Ascending aorta (tissue), 2 donors: ENCODE measurements at regions not wholly inside any gene's neighbourhood (a gene's known extent, or its start where the extent isn't known, plus 50 kb on each side); places are given as distances from the start of the nearest gene placed in this dataset.
"Not testable (repeated sequence)": the region's sequence is repeated elsewhere in the genome, so short reads cannot be mapped to it uniquely, and the experiment has no call there.

Experiments
- DNase-seq, 2 donors: peaks; one replicate each; pipeline ENCODE4 v3.0.0-alpha.2; 2019; ENCODE audit warnings: low spot score in 2 of 2
- H3K27ac ChIP-seq, 2 donors: fragments of 200-600 bp; sonication (generic); one replicate each; pipeline ENCODE4 v1.5.1; 2016 to 2017; ENCODE audit warnings: mild to moderate bottlenecking in 1 of 2
- H3K27me3 ChIP-seq: fragments of 200-600 bp; sonication (generic); one replicate; pipeline ENCODE4 v1.5.1; 2017
- H3K36me3 ChIP-seq, 2 donors: fragments of 200-600 bp; sonication (generic); one replicate each; pipeline ENCODE4 v1.5.1; 2016
- H3K4me1 ChIP-seq, 2 donors: fragments of 200-600 bp; sonication (generic); one replicate each; pipeline ENCODE4 v1.5.1; 2016 to 2017; ENCODE audit warnings: mild to moderate bottlenecking in 1 of 2
- H3K4me3 ChIP-seq, 2 donors: fragments of 200-600 bp; sonication (generic); one replicate each; pipeline ENCODE4 v1.5.1; 2016 to 2017; ENCODE audit warnings: mild to moderate bottlenecking in 1 of 2
- H3K9me3 ChIP-seq, 2 donors: fragments of 200-600 bp; sonication (generic); one replicate each; pipeline ENCODE4 v1.5.1; 2016
- intact Hi-C: fragments of 100-400 bp; cut with DNase I; formaldehyde crosslinking; loops from one replicate; pipeline ENCODE4 v1.15.1; 2023
- TF ChIP-seq, protein P1 (sequence below), 3 experiments: fragments of 200-600 bp in 2 of 3; fragments of 450-650 bp in 1 of 3; sonication (generic) in 2 of 3; IDR thresholded peaks; one replicate each; pipeline ENCODE4 v1.5.1; 2016 to 2019; ENCODE audit warnings: antibody characterized with exemption in 3 of 3, mild to moderate bottlenecking in 1 of 3, moderate library complexity in 1 of 3

DNA sequence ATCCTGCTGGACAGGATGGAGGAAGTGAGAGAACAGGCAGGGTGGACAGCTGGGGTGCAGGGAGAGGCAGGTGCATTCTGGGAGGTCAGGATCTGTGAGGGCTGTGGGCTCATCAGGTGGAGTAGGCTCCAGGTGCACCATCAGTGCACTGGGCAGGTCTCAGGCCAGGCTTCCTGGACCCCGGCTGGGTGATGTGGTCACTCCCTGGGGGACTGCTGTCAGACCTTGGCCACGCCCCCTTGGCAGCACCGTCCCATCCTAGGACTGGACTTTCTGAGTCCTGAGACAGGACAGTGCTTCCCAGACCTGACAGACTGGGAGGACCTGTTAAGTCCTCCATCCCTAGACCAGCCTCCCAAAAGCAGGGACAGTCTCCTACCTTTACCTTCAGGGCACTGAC lies 626.7 kb upstream of the DEFB115 start:
- intact Hi-C loops = no loop called here

DNA sequence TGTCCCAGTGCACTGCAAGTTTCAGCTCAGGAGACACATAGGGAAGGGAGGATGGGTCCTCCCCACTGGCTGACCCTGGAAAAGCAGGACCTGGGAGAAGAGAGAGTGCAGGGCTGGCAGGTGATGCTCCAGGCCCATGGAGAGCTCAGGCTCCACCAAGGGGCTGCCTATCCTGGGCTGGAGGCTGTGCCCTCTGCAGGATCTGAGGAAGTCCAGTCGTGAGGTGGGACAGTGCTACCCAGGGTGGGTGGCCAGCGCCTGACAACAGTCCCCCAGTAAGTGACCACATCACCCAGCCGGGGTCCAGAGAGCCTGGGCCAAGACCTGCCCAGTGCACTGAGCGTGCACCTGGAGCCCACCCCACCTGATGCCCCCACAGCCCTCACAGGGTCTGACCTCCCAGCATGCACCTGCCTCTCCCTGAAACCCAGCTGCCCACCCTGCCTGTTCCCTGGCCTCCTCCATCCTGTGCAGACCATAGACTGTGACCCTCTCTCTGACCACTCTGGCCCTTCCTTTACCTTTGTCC lies 626.1 kb upstream of the DEFB115 start:
- H3K9me3 ChIP-seq, H3K4me1 ChIP-seq, H3K27ac ChIP-seq, H3K36me3 ChIP-seq, H3K4me3 ChIP-seq, intact Hi-C loops, DNase-seq, H3K27me3 ChIP-seq: not testable (repeated sequence)

More for the DNA sequence above, 626.7 kb upstream of the DEFB115 start:
- H3K27ac ChIP-seq = no peak overlapping the region
- no peaks in the 10 kb centered on the region for H3K27me3 ChIP-seq
- no peaks in the 10 kb centered on the region for H3K4me1 ChIP-seq
- TF ChIP-seq, protein P1, sequence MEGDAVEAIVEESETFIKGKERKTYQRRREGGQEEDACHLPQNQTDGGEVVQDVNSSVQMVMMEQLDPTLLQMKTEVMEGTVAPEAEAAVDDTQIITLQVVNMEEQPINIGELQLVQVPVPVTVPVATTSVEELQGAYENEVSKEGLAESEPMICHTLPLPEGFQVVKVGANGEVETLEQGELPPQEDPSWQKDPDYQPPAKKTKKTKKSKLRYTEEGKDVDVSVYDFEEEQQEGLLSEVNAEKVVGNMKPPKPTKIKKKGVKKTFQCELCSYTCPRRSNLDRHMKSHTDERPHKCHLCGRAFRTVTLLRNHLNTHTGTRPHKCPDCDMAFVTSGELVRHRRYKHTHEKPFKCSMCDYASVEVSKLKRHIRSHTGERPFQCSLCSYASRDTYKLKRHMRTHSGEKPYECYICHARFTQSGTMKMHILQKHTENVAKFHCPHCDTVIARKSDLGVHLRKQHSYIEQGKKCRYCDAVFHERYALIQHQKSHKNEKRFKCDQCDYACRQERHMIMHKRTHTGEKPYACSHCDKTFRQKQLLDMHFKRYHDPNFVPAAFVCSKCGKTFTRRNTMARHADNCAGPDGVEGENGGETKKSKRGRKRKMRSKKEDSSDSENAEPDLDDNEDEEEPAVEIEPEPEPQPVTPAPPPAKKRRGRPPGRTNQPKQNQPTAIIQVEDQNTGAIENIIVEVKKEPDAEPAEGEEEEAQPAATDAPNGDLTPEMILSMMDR (IDR thresholded peaks at IDR 0.05) = no peak
- H3K4me3 ChIP-seq = no peak overlapping the region
- no peaks in the 10 kb centered on the region for H3K36me3 ChIP-seq
- no peak for DNase-seq
- no peaks in the 10 kb centered on the region for H3K9me3 ChIP-seq

- H3K4me1 ChIP-seq, H3K9me3 ChIP-seq, intact Hi-C loops, DNase-seq, H3K27ac ChIP-seq, H3K4me3 ChIP-seq, H3K27me3 ChIP-seq, H3K36me3 ChIP-seq: not testable (repeated sequence)
These were observed 624.7 kb upstream of the DEFB115 start for GRCh38 chr20:30632773-30633172.

DNA sequence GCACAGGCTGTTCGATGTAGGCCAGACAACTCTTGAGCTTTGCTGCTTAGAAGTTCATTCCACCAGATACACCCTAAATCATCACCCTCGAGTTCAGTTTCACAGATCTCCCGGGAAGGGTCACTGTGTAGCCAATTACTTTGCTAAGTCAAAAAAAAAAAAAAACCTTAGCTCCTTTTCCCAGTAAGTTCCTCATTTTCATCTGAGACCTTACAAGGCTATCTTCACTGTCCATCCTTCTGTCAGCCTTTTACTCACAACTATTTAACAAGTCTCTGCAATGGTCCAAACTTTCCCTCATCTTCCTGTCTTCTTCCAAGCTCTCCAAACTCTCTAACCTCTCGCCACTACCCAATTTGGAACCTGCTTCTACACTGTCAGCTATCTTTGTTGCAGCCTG lies 615.9 kb upstream of the DEFB115 start:
- H3K4me1 ChIP-seq, DNase-seq, H3K9me3 ChIP-seq, H3K27me3 ChIP-seq, H3K27ac ChIP-seq, intact Hi-C loops, H3K36me3 ChIP-seq, H3K4me3 ChIP-seq: not testable (repeated sequence)

- H3K4me1 ChIP-seq, H3K9me3 ChIP-seq, H3K27ac ChIP-seq, intact Hi-C loops, H3K36me3 ChIP-seq, DNase-seq, H3K4me3 ChIP-seq, H3K27me3 ChIP-seq: not testable (repeated sequence)
These were observed 596.5 kb upstream of the DEFB115 start for GRCh38 chr20:30660982-30661381.

GRCh38 chr20:30668418-30668817 lies 589.0 kb upstream of the DEFB115 start:
- H3K9me3 ChIP-seq, DNase-seq, H3K27me3 ChIP-seq, H3K27ac ChIP-seq, intact Hi-C loops, H3K4me3 ChIP-seq, H3K4me1 ChIP-seq, H3K36me3 ChIP-seq: not testable (repeated sequence)

DNA sequence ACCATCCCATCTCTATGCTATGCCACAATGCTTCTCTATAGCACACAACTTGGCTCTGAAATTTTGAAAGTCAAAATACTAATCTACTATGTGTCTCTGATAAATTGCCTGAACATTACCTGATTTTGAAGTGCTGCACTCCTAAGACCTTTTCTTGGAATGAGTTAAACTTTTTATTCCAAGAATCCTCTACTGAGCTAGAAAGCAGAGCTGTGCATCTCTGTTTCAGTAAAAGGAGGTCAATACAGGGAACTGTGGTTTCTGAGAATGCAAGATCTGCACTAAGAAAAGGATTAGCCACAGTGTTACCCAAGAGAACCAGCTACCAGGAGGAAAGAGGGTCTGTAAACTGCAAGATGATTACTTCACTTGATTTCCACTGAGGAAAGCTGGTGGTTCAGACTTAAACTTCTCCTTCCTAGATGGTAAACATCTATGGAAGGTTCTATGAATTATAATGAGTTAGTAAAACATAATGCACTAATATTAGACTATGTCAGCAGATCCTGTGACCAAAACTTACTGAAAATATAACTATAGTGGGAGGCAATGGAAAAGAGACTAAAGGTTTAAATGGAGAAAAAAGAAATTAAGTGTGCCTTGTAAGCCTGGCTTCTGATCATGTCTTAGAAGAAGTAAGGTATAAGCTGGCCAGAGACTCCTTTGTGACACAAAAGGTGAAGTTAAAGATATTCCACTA lies 588.0 kb upstream of the DEFB115 start:
- DNase-seq, intact Hi-C loops, H3K36me3 ChIP-seq, H3K4me3 ChIP-seq, H3K27ac ChIP-seq, H3K27me3 ChIP-seq, H3K9me3 ChIP-seq, H3K4me1 ChIP-seq: not testable (repeated sequence)

DNA sequence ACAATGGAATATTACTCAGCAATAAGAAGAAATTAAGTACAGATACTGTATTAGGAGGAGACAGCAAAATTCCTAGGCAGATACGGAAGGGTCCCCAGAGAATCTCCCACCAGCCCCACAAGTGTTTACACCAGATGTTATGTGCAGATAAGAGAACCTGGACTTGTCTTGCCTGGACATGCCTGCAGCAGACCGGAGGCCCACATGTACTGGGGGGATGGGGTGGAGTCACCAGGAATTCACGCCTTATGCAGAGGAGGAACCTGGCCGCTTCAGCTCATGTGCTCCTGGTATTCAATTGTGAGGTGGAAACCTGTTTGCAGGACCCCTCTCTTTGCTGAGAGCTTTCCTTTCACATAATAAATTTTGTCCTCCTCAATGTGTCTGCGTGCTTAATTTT lies 586.3 kb upstream of the DEFB115 start:
- H3K36me3 ChIP-seq, H3K27me3 ChIP-seq, intact Hi-C loops, H3K4me1 ChIP-seq, H3K9me3 ChIP-seq, DNase-seq, H3K27ac ChIP-seq, H3K4me3 ChIP-seq: not testable (repeated sequence)

DNA sequence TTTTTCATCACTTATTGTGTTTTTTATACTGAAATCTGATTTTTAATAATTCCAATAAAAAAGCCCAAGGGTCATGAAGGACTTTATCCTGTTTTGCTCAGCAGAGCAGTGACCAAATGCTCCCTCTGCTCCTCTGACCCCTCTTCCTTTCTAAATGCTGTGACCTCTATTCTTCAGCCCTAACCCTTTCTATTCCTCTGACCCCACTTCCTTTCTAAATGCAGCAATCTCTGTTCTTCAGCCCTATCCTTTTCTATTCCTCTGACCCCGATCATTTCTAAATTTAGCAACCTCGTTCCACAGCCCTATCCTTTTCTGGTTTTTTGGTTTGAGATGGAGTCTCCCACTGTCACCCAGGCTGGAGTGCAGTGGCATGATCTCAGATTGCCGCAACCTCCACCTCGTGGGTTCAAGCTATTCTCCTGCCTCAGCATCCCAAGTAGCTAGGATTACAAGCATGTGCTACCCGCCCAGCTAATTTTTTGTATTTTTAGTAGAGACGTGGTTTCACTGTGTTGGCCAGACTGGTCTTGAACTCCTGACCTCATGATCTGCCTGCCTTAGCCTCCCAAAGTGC lies 581.4 kb upstream of the DEFB115 start:
- H3K27ac ChIP-seq, H3K4me1 ChIP-seq, H3K27me3 ChIP-seq, intact Hi-C loops, H3K4me3 ChIP-seq, H3K9me3 ChIP-seq, DNase-seq, H3K36me3 ChIP-seq: not testable (repeated sequence)

DNA sequence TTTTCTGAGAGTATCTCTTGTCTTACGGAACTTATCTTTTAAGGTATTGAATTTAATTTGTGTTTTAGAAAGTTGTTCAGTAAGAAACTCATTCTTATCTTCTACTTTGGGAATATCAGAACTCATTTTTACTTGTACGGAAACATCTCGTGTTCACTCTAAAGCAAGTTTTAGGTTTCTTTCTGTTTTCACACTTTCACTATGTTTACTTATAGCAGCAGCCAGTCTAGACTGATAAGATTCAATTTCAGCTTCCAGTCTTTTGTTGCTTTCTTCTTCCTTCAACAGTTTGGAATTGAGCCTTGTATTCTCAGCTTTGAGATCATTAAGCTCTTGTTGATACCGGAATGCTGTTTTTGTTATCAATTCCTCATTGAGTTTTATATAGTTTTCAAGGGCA lies 575.2 kb upstream of the DEFB115 start:
- H3K36me3 ChIP-seq, intact Hi-C loops, H3K27me3 ChIP-seq, H3K4me3 ChIP-seq, H3K4me1 ChIP-seq, DNase-seq, H3K9me3 ChIP-seq, H3K27ac ChIP-seq: not testable (repeated sequence)

DNA sequence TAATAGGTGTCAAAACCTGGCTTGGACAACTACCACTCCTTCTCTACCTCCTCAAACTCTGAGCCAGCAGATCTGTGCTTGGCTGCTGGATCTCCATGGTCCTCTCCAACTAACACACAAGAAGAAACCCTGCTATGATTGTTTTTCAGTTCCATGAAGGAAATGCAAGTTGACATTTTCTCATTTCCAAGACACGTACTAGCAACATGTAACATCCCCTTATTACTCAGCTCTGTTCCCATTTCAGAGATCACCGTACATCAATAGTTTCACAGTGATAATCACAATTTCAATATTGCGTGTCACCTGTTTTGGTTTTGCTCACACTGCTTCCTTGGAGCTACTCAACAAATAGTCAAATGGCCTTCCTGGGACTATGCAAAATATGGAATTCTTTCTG lies 544.6 kb upstream of the DEFB115 start:
- H3K4me1 ChIP-seq, intact Hi-C loops, H3K9me3 ChIP-seq, DNase-seq, H3K36me3 ChIP-seq, H3K27me3 ChIP-seq, H3K27ac ChIP-seq, H3K4me3 ChIP-seq: not testable (repeated sequence)

DNA sequence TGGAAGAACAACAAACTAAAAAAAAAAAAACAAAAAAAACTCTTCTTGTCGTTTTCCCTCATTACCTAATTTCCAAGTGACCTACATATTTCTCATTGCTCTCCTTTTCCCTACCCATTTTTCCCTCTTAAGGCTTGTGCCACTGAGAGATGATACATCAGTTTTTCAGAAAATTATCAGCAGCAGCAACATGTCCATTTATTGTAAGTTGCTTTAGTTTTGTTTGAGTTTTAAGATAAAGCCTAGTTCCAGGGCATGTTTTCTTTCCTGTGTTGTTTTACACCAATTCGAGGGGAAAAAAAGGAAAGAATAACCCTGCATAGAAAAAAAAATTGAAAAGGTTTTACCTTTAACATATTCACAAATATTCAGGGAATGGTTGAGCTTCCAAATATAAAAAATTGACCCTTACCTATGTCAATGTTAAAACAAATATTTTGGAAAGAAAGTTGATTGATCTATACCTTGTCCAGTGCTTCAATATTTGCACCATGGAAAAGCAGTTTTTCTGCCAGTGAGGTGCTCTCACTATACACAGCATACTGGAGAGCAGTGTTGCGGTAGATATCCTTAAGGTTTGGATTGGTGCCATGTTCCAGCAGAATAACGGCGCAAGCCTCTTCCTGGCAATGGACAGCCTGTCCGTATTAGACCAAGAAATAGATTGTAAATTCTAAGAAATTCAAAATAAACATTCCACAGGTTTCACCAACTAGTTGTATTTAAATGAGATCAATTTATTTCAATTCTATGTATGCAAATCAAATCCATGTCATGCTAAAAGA lies 537.9 kb upstream of the DEFB115 start:
- H3K36me3 ChIP-seq, intact Hi-C loops, H3K4me1 ChIP-seq, H3K27ac ChIP-seq, DNase-seq, H3K27me3 ChIP-seq, H3K4me3 ChIP-seq, H3K9me3 ChIP-seq: not testable (repeated sequence)

DNA sequence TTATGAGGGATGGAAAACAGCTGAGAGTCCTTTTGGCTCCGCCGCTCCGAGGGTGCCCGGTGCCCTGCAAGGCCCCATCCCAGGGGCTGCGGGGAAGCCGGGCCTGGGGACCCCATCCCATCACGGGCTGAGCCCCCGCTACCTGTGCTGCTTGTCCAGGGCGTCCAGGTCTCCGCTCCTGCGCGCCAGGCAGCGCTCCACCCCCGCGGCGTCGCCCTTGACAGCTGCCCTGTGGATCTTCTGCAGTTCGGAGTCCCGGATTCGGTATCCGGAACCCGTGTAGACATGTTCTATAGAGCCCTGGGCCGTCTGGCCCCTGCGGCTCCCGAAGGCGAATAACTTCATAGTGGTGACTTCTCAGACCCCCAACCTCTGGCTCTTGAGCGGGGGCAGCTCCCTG lies 534.0 kb upstream of the DEFB115 start:
- H3K27ac ChIP-seq, H3K4me3 ChIP-seq, DNase-seq, H3K36me3 ChIP-seq, H3K4me1 ChIP-seq, intact Hi-C loops, H3K27me3 ChIP-seq, H3K9me3 ChIP-seq: not testable (repeated sequence)
